Activated CD8-positive, alpha-beta T cell treated with anti-CD3 and anti-CD28 coated beads for 36 hours (primary cell): ENCODE measurements at regions not wholly inside any gene's neighbourhood (a gene's known extent, or its start where the extent isn't known, plus 50 kb on each side); places are given as distances from the start of the nearest gene placed in this dataset.

Experiments
- ATAC-seq: fragments of 200-7000 bp; cut with Tn5 transposase; one replicate; pipeline ENCODE4 v1.10.0; 2021; ENCODE audit warnings: mild to moderate bottlenecking, moderate library complexity
- CTCF ChIA-PET: fragments of 350-600 bp; sonication (Branson Sonifier 250); formaldehyde crosslinking; loops from one replicate; lab custom pipeline; 2021; ENCODE audit warnings: antibody characterized with exemption; lab: Charles Lee
- POLR2A ChIA-PET: fragments of 350-600 bp; sonication (Branson Sonifier 250); formaldehyde crosslinking; loops from one replicate; lab custom pipeline; 2021; ENCODE audit warnings: antibody characterized with exemption; lab: Charles Lee
- DNase-seq: peaks from one replicate; pipeline ENCODE4 v3.0.0-alpha.2; 2020
- H3K27ac Mint-ChIP-seq: one replicate; pipeline ENCODE4 v1.8.0; 2021; ENCODE audit warnings: mild to moderate bottlenecking, mixed read lengths
- H3K27me3 Mint-ChIP-seq: one replicate; pipeline ENCODE4 v1.8.0; 2021; ENCODE audit warnings: mixed read lengths
- H3K36me3 Mint-ChIP-seq: one replicate; pipeline ENCODE4 v1.8.0; 2021; ENCODE audit warnings: low read depth, mixed read lengths
- H3K4me1 Mint-ChIP-seq: one replicate; pipeline ENCODE4 v1.8.0; 2021; ENCODE audit warnings: low read depth, mixed read lengths
- H3K4me3 Mint-ChIP-seq: one replicate; pipeline ENCODE4 v1.8.0; 2021; ENCODE audit warnings: mild to moderate bottlenecking, moderate library complexity, mixed read lengths
- H3K9me3 Mint-ChIP-seq: one replicate; pipeline ENCODE4 v1.8.0; 2021; ENCODE audit warnings: mixed read lengths
- CTCF ChIP-seq: fragments of 200-600 bp; IDR thresholded peaks from one replicate; pipeline ENCODE4 v1.8.0; 2022; ENCODE audit warnings: antibody characterized with exemption, mild to moderate bottlenecking
- intact Hi-C: fragments of 100-400 bp; cut with micrococcal nuclease; formaldehyde crosslinking; loops from one replicate; pipeline ENCODE4 v1.10.0; 2022

- Mint-ChIP-seq H3K36me3 (no peaks in the 10 kb centered on the region), H3K27me3 (peaks cover 4% of the 10 kb centered on the region), H3K27ac (no peak overlapping the region), H3K4me1 (no peaks in the 10 kb centered on the region), H3K9me3 (no peaks in the 10 kb centered on the region), H3K4me3 (no peak overlapping the region)
- intact Hi-C loops = no loop called here
- no peak for TF ChIP-seq CTCF
- no peak for ATAC-seq
- POLR2A ChIA-PET = interaction anchor here (0.9 kb wide), 1 partner anchor 25 kb away, joined by 3 read pairs; no protein-coding TSS in a partner anchor
- CTCF ChIA-PET = interaction anchor here (1.2 to 1.8 kb wide), 2 partner anchors 84 to 140 kb away, joined by 3 to 10 read pairs; no protein-coding TSS in a partner anchor
- DNase-seq = no peak
These were observed 139.1 kb upstream of the BDNF start for GRCh38 chr11:27839226-27839913.

- H3K4me3 Mint-ChIP-seq = no peak overlapping the region
- intact Hi-C loops = no loop called here
- no peak overlapping the region for H3K27ac Mint-ChIP-seq
- ChIA-PET CTCF (no interaction called here), POLR2A (no interaction called here)
- ATAC-seq (no peak), DNase-seq (no peak)
- H3K4me1 Mint-ChIP-seq = no peaks in the 10 kb centered on the region
- no peaks in the 10 kb centered on the region for H3K9me3 Mint-ChIP-seq
- TF ChIP-seq CTCF = no peak
- peaks cover 5% of the 10 kb centered on the region for H3K27me3 Mint-ChIP-seq
- no peaks in the 10 kb centered on the region for H3K36me3 Mint-ChIP-seq
These were observed 138.4 kb upstream of the BDNF start for GRCh38 chr11:27838674-27839073.

GRCh38 chr11:27837895-27838563, 137.8 kb upstream of the BDNF start:
- DNase-seq = no peak
- ChIA-PET CTCF (no interaction called here), POLR2A (no interaction called here)
- peaks cover 5% of the 10 kb centered on the region for H3K27me3 Mint-ChIP-seq
- no peaks in the 10 kb centered on the region for H3K36me3 Mint-ChIP-seq
- no peaks in the 10 kb centered on the region for H3K9me3 Mint-ChIP-seq
- intact Hi-C loops = no loop called here
- no peaks in the 10 kb centered on the region for H3K4me1 Mint-ChIP-seq
- no peak overlapping the region for H3K27ac Mint-ChIP-seq
- no peak for ATAC-seq
- no peak for TF ChIP-seq CTCF
- H3K4me3 Mint-ChIP-seq = no peak overlapping the region

GRCh38 chr11:27830206-27830605, 130.0 kb upstream of the BDNF start:
- ATAC-seq = no peak
- no peak overlapping the region for H3K4me3 Mint-ChIP-seq
- no peaks in the 10 kb centered on the region for H3K4me1 Mint-ChIP-seq
- peaks cover 3% of the 10 kb centered on the region for H3K27me3 Mint-ChIP-seq
- POLR2A ChIA-PET = no interaction called here
- CTCF ChIA-PET = no interaction called here
- no peaks in the 10 kb centered on the region for H3K36me3 Mint-ChIP-seq
- H3K27ac Mint-ChIP-seq = no peak overlapping the region
- no peak for TF ChIP-seq CTCF
- peaks cover 4% of the 10 kb centered on the region for H3K9me3 Mint-ChIP-seq
- DNase-seq = no peak
- intact Hi-C loops = no loop called here

- ATAC-seq (no peak), DNase-seq (no peak)
- Mint-ChIP-seq H3K36me3 (no peaks in the 10 kb centered on the region), H3K4me1 (no peaks in the 10 kb centered on the region), H3K27ac (no peak overlapping the region), H3K27me3 (peaks cover 1% of the 10 kb centered on the region), H3K4me3 (no peak overlapping the region), H3K9me3 (peaks cover 1% of the 10 kb centered on the region)
- no peak for TF ChIP-seq CTCF
- ChIA-PET CTCF (no interaction called here), POLR2A (no interaction called here)
- intact Hi-C loops = no loop called here
These were observed 120.0 kb upstream of the BDNF start for GRCh38 chr11:27820249-27820648.
